ENCODE measurements at regions not wholly inside any gene's neighbourhood (a gene's known extent, or its start where the extent isn't known, plus 50 kb on each side); places are given as distances from the start of the nearest gene placed in this dataset.

- WGBS, 2 donors, result 68 to 70% methylated on average over 7 of the region's 7 CpGs
- Histone ChIP-seq H3K27me3 (ENCODE audit: control insufficient read depth in 3 of 3, insufficient read depth in 3 of 3, low read length in 2 of 3) (no peaks in the 10 kb centered on the region), H3K4me1 (ENCODE audit: control insufficient read depth in 5 of 5, insufficient read depth in 5 of 5, low read length in 5 of 5) (no peaks in the 10 kb centered on the region), H3K9ac (ENCODE audit: insufficient read depth in 1 of 2, low read length in 2 of 2) (no peak overlapping the region), H3K9me3 (ENCODE audit: control insufficient read depth in 4 of 4, insufficient read depth in 3 of 4, low read length in 3 of 4) (no peaks in the 10 kb centered on the region), H3K36me3 (ENCODE audit: control insufficient read depth in 4 of 4, insufficient read depth in 4 of 4, low read length in 4 of 4) (no peaks in the 10 kb centered on the region), H3K4me3 (no peak overlapping the region), H3K27ac (ENCODE audit: low read depth in 1 of 2, low read length in 1 of 2) (no peak overlapping the region)
- ATAC-seq (ENCODE audit: insufficient read depth, low FRiP score), result no peak
- no peak for DNase-seq
- no peak for TF ChIP-seq CTCF (IDR thresholded peaks at IDR 0.05; ENCODE audit: control extremely low read depth, extremely low read depth)
Measured at GRCh38 chr6:19999319-20000191, 162.4 kb downstream of the ID4 start.

- H3K4me3 ChIP-seq, result no peak overlapping the region
- no peak for TF ChIP-seq CTCF (IDR thresholded peaks at IDR 0.05; ENCODE audit: control extremely low read depth, extremely low read depth)
- no peaks in the 10 kb centered on the region for H3K9me3 ChIP-seq (ENCODE audit: control insufficient read depth in 4 of 4, insufficient read depth in 3 of 4, low read length in 3 of 4)
- H3K4me1 ChIP-seq (ENCODE audit: control insufficient read depth in 5 of 5, insufficient read depth in 5 of 5, low read length in 5 of 5), result no peaks in the 10 kb centered on the region
- H3K27me3 ChIP-seq (ENCODE audit: control insufficient read depth in 3 of 3, insufficient read depth in 3 of 3, low read length in 2 of 3), result no peaks in the 10 kb centered on the region
- H3K36me3 ChIP-seq (ENCODE audit: control insufficient read depth in 4 of 4, insufficient read depth in 4 of 4, low read length in 4 of 4), result no peaks in the 10 kb centered on the region
- H3K27ac ChIP-seq (ENCODE audit: low read depth in 1 of 2, low read length in 1 of 2), result no peak overlapping the region
- 74 to 89% methylated on average over 4 of the region's 4 CpGs for WGBS, 2 donors
- no peak for DNase-seq
- no peak for ATAC-seq (ENCODE audit: insufficient read depth, low FRiP score)
- no peak overlapping the region for H3K9ac ChIP-seq (ENCODE audit: insufficient read depth in 1 of 2, low read length in 2 of 2)
Measured at GRCh38 chr6:20001286-20001685, 164.1 kb downstream of the ID4 start.

- DNase-seq, result no peak
- Histone ChIP-seq H3K4me1 (ENCODE audit: control insufficient read depth in 5 of 5, insufficient read depth in 5 of 5, low read length in 5 of 5) (no peaks in the 10 kb centered on the region), H3K9me3 (ENCODE audit: control insufficient read depth in 4 of 4, insufficient read depth in 3 of 4, low read length in 3 of 4) (peaks cover 0 to 2% (median 0%) of the 10 kb centered on the region in 4 donors), H3K9ac (ENCODE audit: insufficient read depth in 1 of 2, low read length in 2 of 2) (no peak overlapping the region), H3K4me3 (no peak overlapping the region), H3K36me3 (ENCODE audit: control insufficient read depth in 4 of 4, insufficient read depth in 4 of 4, low read length in 4 of 4) (no peaks in the 10 kb centered on the region), H3K27ac (ENCODE audit: low read depth in 1 of 2, low read length in 1 of 2) (no peak overlapping the region), H3K27me3 (ENCODE audit: control insufficient read depth in 3 of 3, insufficient read depth in 3 of 3, low read length in 2 of 3) (peaks cover 0 to 3% (median 0%) of the 10 kb centered on the region in 3 donors)
- 92 to 95% methylated on average over 2 of the region's 2 CpGs for WGBS, 2 donors
- no peak for ATAC-seq (ENCODE audit: insufficient read depth, low FRiP score)
- TF ChIP-seq CTCF (IDR thresholded peaks at IDR 0.05; ENCODE audit: control extremely low read depth, extremely low read depth), result no peak
Measured at GRCh38 chr6:20006037-20006436, 168.9 kb downstream of the ID4 start.

Data from lung (tissue), 11 donors.